AG09319 (cell line): ENCODE measurements at regions not wholly inside any gene's neighbourhood (a gene's known extent, or its start where the extent isn't known, plus 50 kb on each side); places are given as distances from the start of the nearest gene placed in this dataset.

ENCODE experiments used
- DNase-seq: peaks from one replicate; pipeline ENCODE4 v3.0.0-alpha.2; 2010; ENCODE audit warnings: low read depth; ENCODE audit errors: extremely low read depth
- TF ChIP-seq, protein P1 (sequence below): IDR thresholded peaks from 2 replicates; pipeline ENCODE4 v1.5.1; 2011; ENCODE audit warnings: low read depth, mild to moderate bottlenecking, inconsistent platforms, low read length, moderate library complexity

DNA sequence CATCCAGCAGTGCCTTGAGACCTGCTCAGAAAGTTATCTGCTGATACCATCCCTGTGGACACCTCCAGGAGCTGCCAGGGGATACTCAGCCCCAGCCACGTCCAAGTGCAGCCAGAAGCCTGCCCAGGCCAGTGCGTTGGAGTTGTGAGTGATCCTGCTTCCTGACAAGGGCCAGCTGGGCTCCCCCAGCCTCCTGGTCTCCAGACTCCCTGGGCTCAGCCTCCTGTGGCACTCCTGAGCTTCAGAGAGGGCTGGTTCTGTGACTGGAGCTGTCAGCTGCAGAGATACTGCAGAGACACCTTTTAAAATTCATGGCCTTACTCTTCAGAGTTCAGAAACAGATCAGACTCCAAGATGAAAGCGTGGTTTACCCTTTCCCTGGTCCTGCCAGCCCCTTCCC lies 515.9 kb downstream of the CD83 start:
- DNase-seq: no peak
- TF ChIP-seq, protein P1, sequence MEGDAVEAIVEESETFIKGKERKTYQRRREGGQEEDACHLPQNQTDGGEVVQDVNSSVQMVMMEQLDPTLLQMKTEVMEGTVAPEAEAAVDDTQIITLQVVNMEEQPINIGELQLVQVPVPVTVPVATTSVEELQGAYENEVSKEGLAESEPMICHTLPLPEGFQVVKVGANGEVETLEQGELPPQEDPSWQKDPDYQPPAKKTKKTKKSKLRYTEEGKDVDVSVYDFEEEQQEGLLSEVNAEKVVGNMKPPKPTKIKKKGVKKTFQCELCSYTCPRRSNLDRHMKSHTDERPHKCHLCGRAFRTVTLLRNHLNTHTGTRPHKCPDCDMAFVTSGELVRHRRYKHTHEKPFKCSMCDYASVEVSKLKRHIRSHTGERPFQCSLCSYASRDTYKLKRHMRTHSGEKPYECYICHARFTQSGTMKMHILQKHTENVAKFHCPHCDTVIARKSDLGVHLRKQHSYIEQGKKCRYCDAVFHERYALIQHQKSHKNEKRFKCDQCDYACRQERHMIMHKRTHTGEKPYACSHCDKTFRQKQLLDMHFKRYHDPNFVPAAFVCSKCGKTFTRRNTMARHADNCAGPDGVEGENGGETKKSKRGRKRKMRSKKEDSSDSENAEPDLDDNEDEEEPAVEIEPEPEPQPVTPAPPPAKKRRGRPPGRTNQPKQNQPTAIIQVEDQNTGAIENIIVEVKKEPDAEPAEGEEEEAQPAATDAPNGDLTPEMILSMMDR: no peak

DNA sequence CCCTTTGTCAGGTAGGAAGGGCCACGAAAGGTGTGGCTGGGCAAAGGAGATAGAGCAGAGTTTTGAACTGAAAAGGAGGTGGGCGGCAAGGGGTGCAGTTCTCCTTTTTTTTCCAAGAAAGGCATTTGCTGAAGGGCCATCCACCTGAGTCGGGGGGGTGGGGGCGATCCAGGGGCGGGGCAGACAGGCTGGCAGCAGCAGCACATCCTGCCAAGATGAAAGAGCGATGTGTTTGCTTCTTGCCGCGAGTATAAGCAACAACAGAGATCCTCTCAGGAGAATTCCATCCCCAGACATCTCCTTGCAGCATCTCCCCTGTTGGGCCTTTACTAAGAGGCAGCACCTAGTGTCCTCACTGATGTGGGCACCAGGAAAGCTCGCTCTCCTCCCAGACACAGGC lies 516.5 kb downstream of the CD83 start:
- no peak for DNase-seq
- TF ChIP-seq, protein P1: no peak

DNA sequence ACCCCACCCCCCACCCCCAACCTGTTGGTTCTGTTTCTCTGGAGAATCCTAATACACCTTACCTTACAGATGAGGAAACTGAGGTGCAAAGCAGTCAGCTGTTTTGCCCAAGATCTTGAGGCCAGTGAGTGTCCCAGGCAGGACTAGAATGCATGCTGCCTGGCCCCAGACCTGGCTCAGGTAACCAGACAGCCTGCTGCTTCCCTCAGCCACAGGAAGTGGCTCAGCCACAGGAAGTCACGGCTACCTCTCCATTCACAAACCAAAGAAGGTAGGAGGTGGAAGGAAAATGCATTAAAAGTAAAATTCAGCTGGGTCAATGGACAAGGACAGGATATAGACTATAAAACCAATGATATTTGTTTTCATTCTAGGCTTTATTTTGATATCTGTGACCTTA lies 517.6 kb downstream of the CD83 start:
- TF ChIP-seq, protein P1: no peak
- no peak for DNase-seq

DNA sequence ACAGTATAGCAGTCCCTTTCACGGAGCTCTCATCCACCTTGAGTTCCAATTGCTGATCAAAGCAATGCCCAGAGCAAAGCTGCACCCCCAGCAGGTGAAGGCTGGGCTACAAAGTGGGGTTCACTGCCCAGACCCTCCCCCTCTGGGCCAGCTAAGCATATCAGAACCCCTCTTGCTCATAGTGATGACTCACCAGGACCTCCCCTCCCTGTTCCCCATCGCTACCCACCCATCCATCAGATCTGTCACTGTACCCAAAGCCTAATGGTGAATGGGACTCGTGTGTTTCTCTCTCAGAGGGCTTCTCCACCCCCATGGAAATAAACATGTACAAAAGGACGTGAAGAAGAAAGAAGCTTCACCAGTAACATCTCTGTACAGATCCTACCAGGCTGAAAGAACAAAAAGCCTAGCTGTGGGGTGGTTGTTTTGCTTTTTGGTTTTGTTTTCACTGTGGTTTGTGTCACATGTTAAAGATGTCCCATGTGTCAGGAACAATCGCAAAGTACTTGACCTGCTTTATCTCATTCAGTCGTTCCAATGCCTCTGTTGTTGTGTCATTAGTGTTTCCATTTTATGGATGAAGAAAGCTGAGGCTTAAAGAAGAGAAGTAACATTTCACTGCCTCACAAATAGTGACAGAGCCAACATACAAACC lies 518.5 kb downstream of the CD83 start:
- TF ChIP-seq, protein P1: no peak
- no peak for DNase-seq

DNA sequence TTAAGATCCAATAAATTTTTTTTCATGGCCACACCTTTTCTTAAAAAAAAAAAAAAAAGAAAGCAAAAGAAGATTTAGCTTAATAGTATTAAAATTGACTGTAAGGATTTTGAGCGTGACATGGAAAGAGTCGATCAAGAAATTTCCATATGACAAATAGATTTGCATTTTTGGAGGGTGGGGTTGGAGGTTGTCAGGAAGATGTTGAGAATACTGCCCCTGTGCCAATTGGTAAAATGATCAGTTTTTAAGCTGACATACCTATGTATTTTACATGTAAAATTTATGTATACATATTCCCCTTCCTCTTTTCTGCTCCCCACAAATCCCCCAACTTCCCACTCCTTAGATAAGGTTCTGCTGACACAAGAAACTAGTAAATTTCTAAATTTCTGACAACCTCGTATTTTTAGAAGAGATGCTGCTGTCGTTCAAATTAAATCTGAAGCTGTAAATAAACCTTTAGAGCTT lies 520.9 kb downstream of the CD83 start:
- no peak for DNase-seq
- TF ChIP-seq, protein P1: no peak

DNA sequence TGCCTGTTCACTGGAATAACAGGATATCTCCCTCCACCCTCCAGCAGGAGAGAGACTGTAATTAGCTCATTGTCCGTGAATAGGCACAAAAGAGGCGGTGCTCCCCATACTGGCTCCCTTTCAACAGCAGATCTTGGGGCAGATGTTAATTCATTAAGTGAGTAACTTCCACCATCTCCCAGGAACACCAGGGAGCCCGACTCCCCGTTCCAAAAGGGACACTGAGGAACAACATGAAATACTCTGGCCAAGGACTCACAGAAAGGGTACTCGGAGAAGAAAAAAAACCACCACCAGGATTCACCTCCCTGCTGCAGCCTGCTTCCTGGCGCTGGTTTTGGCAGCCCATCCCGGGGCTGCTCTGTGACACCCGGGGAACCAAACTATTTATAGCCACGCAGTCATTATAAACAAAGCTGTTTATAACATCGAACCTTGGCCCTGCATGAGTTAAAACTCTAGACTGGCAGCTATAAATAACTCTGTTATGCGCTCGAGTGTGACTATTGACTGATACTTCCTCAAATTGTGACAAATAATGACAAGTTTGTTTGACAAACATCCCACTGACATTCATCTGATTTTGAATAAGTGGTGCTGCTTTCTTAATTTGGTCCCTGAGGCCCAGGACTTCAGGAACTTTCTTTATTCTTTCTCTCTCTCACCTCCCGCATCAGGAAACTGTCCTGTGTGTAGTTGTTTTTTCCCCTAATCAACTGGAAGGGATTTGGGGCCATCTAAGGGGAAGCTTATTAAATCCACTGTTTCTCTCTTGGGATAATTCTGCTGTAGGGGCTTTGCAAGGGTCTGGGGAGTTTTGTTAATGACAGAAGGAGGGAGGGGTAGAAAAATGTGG lies 521.6 kb downstream of the CD83 start:
- no peak for DNase-seq
- TF ChIP-seq, protein P1: no peak; the same call in 1 of the 2 replicates

DNA sequence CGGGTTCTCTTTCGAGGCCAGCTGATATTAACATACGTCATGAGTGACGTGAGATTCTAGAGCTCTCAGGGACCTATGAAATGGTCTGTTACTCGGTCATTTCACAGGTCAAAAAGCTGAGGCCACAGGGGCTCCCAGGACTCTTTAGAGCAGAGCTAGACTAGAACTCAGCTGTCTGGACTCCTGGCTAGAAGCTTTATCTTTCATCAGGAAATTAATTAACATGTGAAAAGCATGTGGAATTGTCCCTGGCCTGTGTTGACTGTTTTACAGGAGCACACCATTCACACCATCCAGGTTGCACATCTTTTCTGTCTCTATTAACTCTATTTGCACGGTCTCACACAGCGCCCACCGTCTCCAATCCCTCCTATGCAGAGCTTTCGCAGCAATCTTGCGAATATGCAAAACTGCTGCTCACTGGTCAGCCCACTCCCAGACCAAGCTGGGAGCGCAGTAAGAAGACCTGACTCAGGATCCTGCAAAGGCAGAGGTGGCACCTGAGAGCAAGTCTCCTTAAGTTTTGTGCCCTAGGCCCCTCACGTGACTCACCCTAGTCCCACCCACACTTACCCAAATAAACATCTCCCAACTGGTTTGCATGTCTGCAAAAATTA lies 522.5 kb downstream of the CD83 start:
- no peak for DNase-seq
- TF ChIP-seq, protein P1: no peak
